CD4-positive, alpha-beta T cell treated with Interleukin-1 beta for 1 hour (primary cell): ENCODE measurements at regions not wholly inside any gene's neighbourhood (a gene's known extent, or its start where the extent isn't known, plus 50 kb on each side); places are given as distances from the start of the nearest gene placed in this dataset.

ENCODE experiments used
- DNase-seq, 2 donors: peaks; one replicate each; pipeline ENCODE4 v3.0.0-alpha.2; 2020 to 2022

DNA sequence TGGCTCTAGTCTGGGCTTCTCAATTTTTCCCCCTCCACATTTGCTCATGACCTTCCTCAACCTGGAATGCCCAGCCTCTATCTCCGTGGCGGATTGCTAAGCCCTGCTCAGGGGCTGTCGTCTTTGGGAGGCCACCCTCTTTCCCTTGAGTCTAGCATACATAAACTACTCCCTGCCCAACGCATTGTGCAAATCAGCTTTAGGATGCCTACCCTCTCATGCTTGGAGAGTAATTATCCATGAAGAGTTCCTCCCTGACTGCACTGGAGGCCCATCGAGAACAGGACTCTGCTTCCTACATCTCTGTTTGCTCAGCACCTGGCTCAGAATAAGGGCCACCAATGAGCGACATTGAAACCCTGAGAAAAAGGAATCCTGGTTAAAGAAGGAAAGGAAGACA, 53.7 kb upstream of the NPAS2 start:
- no peak for DNase-seq

DNA sequence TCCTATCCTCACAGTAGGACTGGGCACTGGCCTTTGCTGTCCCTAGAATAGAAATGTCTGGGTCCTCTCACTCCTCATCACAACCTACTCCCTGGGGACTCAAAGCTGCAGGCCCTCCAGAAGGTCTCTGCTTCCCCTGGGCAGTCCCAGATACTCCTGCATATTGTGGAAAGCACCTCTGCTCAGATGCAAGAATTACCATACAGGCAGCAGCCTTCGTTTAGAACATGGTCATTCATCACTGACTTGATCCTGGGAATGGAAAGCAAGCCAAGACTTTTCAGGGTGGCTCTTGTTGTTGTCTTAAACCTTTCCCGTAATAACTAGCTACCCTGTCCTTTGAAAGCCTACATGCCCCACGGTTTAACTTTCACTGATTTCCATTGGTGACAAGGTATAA, 53.1 kb upstream of the NPAS2 start:
- no peak for DNase-seq

DNA sequence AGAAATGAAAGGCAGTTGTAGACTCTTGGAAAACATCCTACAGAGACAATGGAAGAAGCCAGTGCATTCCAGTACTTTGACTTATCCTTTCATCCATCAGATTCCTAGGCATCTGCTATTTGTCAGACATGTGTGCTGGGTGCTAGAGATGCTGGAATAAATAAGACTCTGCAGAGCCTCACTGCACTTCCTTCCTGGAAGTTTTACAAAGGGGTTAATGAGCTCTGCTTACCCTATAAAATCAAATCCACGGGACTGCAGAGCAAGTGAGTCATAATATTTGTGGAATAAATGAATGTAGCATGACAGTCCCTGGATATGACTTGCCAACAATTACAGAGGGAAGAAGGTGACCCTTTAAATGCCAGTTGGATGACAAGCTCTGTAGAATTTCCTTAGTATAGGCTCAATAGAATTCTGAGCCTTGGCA, 52.7 kb upstream of the NPAS2 start:
- no peak for DNase-seq

DNA sequence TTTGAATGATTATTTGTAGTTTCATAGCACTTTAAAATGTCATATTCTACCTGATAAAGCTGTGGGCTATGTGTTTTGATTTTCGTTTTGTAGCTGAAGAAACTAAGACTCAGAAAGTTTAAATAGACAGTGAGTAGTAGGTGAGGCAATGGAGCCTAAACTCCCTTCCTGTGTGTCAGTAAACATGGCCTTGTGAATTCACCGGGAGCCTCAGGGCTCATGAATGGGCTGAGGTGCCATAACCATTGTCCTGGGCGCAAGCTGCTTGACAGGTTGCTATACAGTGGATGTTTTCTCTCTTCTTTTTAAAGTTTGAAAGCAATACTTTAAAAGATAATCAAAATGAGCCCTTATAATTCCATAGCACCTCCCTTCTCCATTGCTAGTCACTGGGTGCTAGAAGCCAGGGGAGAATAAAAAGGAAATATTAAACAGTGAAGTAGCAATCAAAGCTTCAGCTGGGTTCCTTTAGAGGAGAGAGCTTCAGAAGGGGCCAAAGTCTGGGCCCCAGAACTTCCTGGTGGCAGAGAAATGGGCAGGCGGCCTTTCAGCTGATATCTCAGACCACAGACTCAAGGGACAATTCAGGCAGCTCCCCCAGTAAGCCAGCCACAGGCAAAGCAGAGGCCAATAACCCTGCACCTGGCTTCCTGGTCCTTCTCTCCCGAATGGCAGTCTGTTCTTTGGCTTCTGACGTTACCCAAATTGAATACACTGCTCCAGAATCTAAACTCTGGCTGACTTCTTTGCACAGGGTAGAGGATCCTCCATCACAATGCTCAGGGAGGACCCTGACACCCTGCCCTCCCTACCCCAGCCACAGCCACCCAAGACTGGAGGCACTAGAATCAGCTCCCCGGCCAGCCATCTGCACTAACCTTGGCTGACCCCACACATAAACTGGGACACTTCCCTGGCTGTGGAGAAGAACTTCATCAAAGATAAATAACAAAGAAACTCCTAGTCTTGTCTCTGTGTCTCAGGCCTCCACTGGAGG, 51.8 kb upstream of the NPAS2 start:
- no peak for DNase-seq
